DOHH2 (cell line): ENCODE measurements at regions not wholly inside any gene's neighbourhood (a gene's known extent, or its start where the extent isn't known, plus 50 kb on each side); places are given as distances from the start of the nearest gene placed in this dataset.

Experiments used
- H3F3A ChIP-seq: fragments of 200-600 bp; sonication (generic), shearing (Covaris generic); 2 replicates; pipeline ENCODE4 v1.6.0; 2016; ENCODE audit warnings: antibody characterized with exemption, mild to moderate bottlenecking; ENCODE audit not compliant: control insufficient read depth, insufficient read depth
- H3K27ac ChIP-seq: fragments of 200-600 bp; sonication (generic); 2 replicates; pipeline ENCODE4 v1.5.1; 2014; ENCODE audit warnings: low read depth, mild to moderate bottlenecking, low read length, moderate library complexity
- H3K27me3 ChIP-seq: fragments of 200-600 bp; sonication (generic); 2 replicates; pipeline ENCODE4 v1.6.1; 2014; ENCODE audit warnings: mild to moderate bottlenecking, low read length, mixed read lengths; ENCODE audit not compliant: control insufficient read depth
- H3K36me3 ChIP-seq: fragments of 200-600 bp; sonication (generic); 2 replicates; pipeline ENCODE4 v1.6.1; 2014; ENCODE audit warnings: mild to moderate bottlenecking, low read length, moderate library complexity, mixed read lengths; ENCODE audit not compliant: control insufficient read depth
- H3K4me1 ChIP-seq: fragments of 200-600 bp; sonication (generic); 2 replicates; pipeline ENCODE4 v1.6.1; 2014; ENCODE audit warnings: mild to moderate bottlenecking, low read length, mixed read lengths; ENCODE audit not compliant: control insufficient read depth
- H3K4me2 ChIP-seq: fragments of 200-600 bp; sonication (generic); 2 replicates; pipeline ENCODE4 v1.6.0; 2014; ENCODE audit warnings: mild to moderate bottlenecking, low read length, moderate library complexity
- H3K4me3 ChIP-seq: fragments of 200-600 bp; sonication (generic); 2 replicates; pipeline ENCODE4 v1.5.1; 2014; ENCODE audit warnings: mild to moderate bottlenecking, low read length, mixed read lengths
- H3K79me2 ChIP-seq: fragments of 200-600 bp; sonication (generic); 2 replicates; pipeline ENCODE4 v1.6.1; 2014; ENCODE audit warnings: mild to moderate bottlenecking, low read length, mixed read lengths; ENCODE audit not compliant: control insufficient read depth
- H3K9me2 ChIP-seq: fragments of 200-600 bp; sonication (generic); replicated peaks from 2 replicates; pipeline ENCODE4 v1.6.1; 2014; ENCODE audit warnings: mild to moderate bottlenecking, low read length, mixed read lengths; ENCODE audit not compliant: control insufficient read depth
- H3K9me3 ChIP-seq: fragments of 200-600 bp; sonication (generic); 2 replicates; pipeline ENCODE4 v1.6.1; 2014; ENCODE audit warnings: antibody characterized with exemption, low read length, mixed read lengths; ENCODE audit not compliant: control insufficient read depth, insufficient read depth
- H4K20me1 ChIP-seq: fragments of 200-600 bp; sonication (generic); 2 replicates; pipeline ENCODE4 v1.6.0; 2014; ENCODE audit warnings: low read depth, mild to moderate bottlenecking, antibody characterized with exemption, low read length, moderate library complexity; ENCODE audit not compliant: control insufficient read depth, insufficient read depth
- EZH2phosphoT487 ChIP-seq: fragments of 200-600 bp; sonication (generic); IDR thresholded peaks from 2 replicates; pipeline ENCODE4 v1.6.1; 2017; ENCODE audit warnings: borderline replicate concordance, mild to moderate bottlenecking, antibody characterized with exemption, low read length, moderate library complexity, mixed read lengths
- TF ChIP-seq, protein P1 (sequence below): fragments of 200-600 bp; sonication (generic); IDR thresholded peaks from one replicate; pipeline ENCODE4 v1.5.1; 2014; ENCODE audit warnings: antibody characterized with exemption, mild to moderate bottlenecking, low read depth, low read length; ENCODE audit not compliant: poor library complexity, severe bottlenecking

- Histone ChIP-seq H3K9me2 (no peaks in the 10 kb centered on the region), H3K9me3 (no peaks in the 10 kb centered on the region), H3K4me1 (no peaks in the 10 kb centered on the region), H3K4me3 (no peak overlapping the region), H3K4me2 (no peak overlapping the region), H3K79me2 (no peaks in the 10 kb centered on the region), H3K27me3 (no peaks in the 10 kb centered on the region), H3F3A (no peaks in the 10 kb centered on the region), H3K36me3 (no peaks in the 10 kb centered on the region), H4K20me1 (no peaks in the 10 kb centered on the region), H3K27ac (no peak overlapping the region)
- TF ChIP-seq EZH2phosphoT487: no peak
- TF ChIP-seq, protein P1, sequence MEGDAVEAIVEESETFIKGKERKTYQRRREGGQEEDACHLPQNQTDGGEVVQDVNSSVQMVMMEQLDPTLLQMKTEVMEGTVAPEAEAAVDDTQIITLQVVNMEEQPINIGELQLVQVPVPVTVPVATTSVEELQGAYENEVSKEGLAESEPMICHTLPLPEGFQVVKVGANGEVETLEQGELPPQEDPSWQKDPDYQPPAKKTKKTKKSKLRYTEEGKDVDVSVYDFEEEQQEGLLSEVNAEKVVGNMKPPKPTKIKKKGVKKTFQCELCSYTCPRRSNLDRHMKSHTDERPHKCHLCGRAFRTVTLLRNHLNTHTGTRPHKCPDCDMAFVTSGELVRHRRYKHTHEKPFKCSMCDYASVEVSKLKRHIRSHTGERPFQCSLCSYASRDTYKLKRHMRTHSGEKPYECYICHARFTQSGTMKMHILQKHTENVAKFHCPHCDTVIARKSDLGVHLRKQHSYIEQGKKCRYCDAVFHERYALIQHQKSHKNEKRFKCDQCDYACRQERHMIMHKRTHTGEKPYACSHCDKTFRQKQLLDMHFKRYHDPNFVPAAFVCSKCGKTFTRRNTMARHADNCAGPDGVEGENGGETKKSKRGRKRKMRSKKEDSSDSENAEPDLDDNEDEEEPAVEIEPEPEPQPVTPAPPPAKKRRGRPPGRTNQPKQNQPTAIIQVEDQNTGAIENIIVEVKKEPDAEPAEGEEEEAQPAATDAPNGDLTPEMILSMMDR: no peak
Measured at GRCh38 chr4:186781032-186781917, 57.6 kb upstream of the FAT1 start.

DNA sequence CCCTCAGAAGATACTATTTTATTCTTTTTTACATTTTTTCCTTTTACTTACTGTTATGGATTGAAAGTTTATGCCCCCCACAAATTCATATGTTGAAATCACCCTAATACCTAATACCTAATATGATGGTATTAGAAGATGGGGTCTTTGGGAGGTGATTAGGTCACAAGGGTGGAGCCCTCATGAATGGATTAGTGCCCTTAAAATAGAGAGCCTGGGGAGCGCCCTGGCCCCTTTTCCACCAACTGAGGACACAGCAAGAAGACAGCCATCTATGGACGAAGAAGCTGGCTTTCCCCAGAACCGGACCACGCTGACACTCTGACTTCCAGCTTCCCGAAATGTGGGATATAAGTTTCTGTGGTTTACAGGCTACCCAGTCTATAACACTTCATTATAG lies 58.6 kb upstream of the FAT1 start:
- H3K27ac ChIP-seq: no peak overlapping the region
- no peaks in the 10 kb centered on the region for H3F3A ChIP-seq
- TF ChIP-seq, protein P1: no peak
- TF ChIP-seq EZH2phosphoT487: no peak
- H3K4me2 ChIP-seq: no peak overlapping the region
- H3K4me3 ChIP-seq: no peak overlapping the region
- no peaks in the 10 kb centered on the region for H3K4me1 ChIP-seq
- no peaks in the 10 kb centered on the region for H3K27me3 ChIP-seq
- H3K79me2 ChIP-seq: no peaks in the 10 kb centered on the region
- H3K9me3 ChIP-seq: no peaks in the 10 kb centered on the region
- H4K20me1 ChIP-seq: no peaks in the 10 kb centered on the region
- no peaks in the 10 kb centered on the region for H3K36me3 ChIP-seq
- no peaks in the 10 kb centered on the region for H3K9me2 ChIP-seq

GRCh38 chr4:186787536-186787935 lies 63.9 kb upstream of the FAT1 start:
- no peaks in the 10 kb centered on the region for H3K36me3 ChIP-seq
- H4K20me1 ChIP-seq: no peaks in the 10 kb centered on the region
- H3K27ac ChIP-seq: no peak overlapping the region
- no peaks in the 10 kb centered on the region for H3K4me1 ChIP-seq
- H3K9me3 ChIP-seq: no peaks in the 10 kb centered on the region
- H3K27me3 ChIP-seq: no peaks in the 10 kb centered on the region
- no peak overlapping the region for H3K4me3 ChIP-seq
- no peaks in the 10 kb centered on the region for H3K9me2 ChIP-seq
- no peak overlapping the region for H3K4me2 ChIP-seq
- no peak for TF ChIP-seq EZH2phosphoT487
- TF ChIP-seq, protein P1: no peak
- H3K79me2 ChIP-seq: no peaks in the 10 kb centered on the region
- no peaks in the 10 kb centered on the region for H3F3A ChIP-seq
